ENCODE measurements at regions not wholly inside any gene's neighbourhood (a gene's known extent, or its start where the extent isn't known, plus 50 kb on each side); places are given as distances from the start of the nearest gene placed in this dataset.

DNA sequence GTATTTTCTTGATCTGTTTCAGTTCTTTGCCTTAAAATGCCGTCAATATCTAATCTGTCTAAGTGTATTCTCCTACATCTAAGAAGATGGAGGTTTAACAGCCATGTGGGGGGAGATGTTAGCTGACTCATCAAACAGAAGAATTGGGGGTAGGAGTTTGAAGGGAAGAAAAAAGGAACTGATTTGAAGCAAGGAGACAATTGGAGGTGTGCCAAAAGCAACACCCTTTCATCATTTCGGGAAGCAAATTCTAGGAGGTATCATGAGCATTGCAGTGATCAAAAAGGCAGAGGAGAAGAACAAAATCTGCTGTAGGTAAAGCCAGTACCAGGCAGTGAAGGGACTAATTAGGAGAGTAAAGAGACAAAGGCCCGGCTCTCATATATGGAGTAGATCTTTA is 337.3 kb upstream of the TBC1D5 start:
- no peak for DNase-seq
- Mint-ChIP-seq H3K4me1 (ENCODE audit: low read depth) (peaks cover 6% of the 10 kb centered on the region), H3K4me3 (no peak overlapping the region), H3K9me3 (no peaks in the 10 kb centered on the region), H3K36me3 (ENCODE audit: low read depth) (no peaks in the 10 kb centered on the region), H3K27ac (no peak overlapping the region), H3K27me3 (peaks cover 22% of the 10 kb centered on the region)

DNA sequence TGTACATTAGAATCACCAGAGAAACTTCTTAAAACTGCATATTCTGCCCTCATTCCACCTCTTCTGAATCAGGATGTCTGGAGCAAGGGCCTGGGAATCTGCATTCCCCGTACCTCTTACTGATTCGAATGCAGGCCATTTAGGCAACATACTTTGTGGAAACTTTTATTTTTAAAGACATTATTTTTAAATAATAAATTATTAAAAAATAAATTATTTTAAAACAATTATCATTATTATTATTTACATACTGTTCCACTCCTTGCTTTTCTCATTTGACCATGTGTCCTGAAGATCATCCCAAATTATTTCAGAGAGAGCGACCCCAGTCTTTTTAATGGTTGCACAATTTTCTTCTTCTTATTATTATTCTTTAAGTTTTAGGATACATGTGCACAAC is 336.6 kb upstream of the TBC1D5 start:
- Mint-ChIP-seq H3K9me3 (no peaks in the 10 kb centered on the region), H3K4me1 (ENCODE audit: low read depth) (peaks cover 6% of the 10 kb centered on the region), H3K27ac (no peak overlapping the region), H3K4me3 (no peak overlapping the region), H3K36me3 (ENCODE audit: low read depth) (no peaks in the 10 kb centered on the region), H3K27me3 (peaks cover 22% of the 10 kb centered on the region)
- no peak for DNase-seq

DNA sequence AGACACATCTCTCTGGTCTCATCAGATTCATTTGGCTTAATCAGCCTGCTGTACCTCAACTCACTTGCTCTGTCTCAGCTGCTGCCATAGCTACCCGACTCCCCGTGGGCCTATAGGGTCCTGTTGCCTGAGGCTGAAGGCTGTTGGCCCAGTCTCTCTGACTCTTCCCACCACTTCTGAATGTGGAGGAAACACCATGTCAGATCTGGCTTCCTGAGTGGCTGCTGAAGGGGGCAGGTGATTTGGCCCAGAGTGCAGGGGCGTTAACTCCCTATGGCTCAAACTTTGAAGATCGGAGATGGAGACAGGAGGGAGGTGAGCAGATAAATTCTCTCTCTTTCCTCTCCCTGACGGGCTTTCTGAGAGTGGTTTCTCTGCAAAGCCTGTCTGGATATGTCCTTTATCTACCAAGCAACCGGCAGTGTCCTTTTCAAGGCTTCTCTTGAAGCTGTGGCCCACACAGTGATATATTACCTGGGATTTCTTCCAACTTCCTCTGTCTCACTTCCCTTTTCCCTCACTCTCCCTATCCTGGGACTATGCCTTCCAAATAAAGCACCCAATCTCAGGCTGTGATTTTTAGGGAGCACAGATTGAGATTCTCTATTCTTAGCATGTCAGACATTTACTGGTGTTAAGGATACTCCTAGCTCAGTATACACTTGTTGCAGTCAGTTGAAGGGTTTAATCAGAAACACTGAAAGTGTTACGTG is 334.9 kb upstream of the TBC1D5 start:
- Mint-ChIP-seq H3K4me1 (ENCODE audit: low read depth) (peaks cover 6% of the 10 kb centered on the region), H3K4me3 (no peak overlapping the region), H3K27ac (no peak overlapping the region)

DNA sequence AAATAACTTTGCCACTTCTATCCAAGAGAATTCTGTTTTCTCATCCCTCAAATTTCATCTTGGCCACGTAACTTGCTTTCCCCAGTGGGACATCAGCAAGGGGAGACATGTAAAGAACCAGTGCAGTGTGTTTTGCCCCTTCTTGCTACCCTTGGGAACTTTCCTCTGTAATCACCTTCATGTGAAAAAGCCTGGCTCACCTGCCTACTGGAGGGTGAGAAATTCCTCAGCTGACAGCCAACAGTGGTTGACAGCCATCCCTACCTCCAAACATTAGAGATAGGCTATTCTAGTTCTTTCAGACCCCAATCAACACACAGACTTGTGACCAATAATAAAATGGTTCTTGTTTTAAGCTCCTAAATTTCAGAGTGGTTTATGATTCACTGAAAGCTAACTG is 333.9 kb upstream of the TBC1D5 start:
- Mint-ChIP-seq H3K9me3 (no peaks in the 10 kb centered on the region), H3K4me1 (ENCODE audit: low read depth) (peaks cover 12% of the 10 kb centered on the region), H3K27me3 (peaks cover 22% of the 10 kb centered on the region), H3K36me3 (ENCODE audit: low read depth) (no peaks in the 10 kb centered on the region), H3K27ac (no peak overlapping the region), H3K4me3 (no peak overlapping the region)
- DNase-seq: no peak

More for the DNA sequence above, 334.9 kb upstream of the TBC1D5 start:
- no peak for DNase-seq
- no peaks in the 10 kb centered on the region for H3K36me3 Mint-ChIP-seq (ENCODE audit: low read depth)
- no peaks in the 10 kb centered on the region for H3K9me3 Mint-ChIP-seq
- peaks cover 22% of the 10 kb centered on the region for H3K27me3 Mint-ChIP-seq

DNA sequence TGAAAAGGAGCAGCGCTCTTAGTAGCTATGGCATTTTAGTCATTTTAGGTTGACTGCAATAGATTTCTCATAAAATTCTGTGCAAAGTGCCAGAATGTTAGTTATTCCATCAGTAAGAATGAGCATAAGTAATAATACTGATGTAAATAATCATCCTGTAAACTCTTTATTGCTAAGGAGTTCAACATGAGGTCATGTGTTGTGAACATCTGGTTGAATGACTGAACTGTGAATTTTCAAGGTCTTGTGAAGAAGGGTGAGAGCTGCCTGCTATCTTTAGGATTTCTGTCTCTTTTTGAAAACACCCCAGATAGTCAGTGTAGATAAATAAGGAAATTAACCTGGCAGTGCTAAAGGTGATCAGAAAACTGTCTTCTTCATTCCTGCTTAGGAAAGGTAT is 333.4 kb upstream of the TBC1D5 start:
- Mint-ChIP-seq H3K4me3 (no peak overlapping the region), H3K4me1 (ENCODE audit: low read depth) (peaks cover 12% of the 10 kb centered on the region), H3K27me3 (peaks cover 22% of the 10 kb centered on the region), H3K36me3 (ENCODE audit: low read depth) (no peaks in the 10 kb centered on the region), H3K9me3 (no peaks in the 10 kb centered on the region), H3K27ac (no peak overlapping the region)
- no peak for DNase-seq

DNA sequence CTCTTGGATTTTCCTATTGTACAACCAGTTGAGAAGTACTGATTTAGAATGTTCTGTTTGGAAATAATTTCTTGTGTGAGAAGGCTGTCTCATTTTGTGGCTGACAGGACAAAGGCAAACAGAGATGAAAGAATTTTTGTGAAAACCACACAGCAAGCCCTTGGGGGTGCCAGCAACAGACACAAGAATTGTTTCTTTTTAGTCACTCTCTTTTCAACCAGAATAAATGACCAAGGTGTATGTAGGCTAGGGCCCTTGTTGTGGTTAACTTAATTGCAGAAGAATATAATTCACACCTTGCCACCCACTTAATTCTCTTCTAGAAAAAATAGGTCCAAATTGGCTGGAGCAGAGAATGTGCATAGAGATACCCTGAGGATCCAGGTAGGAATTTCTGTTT is 329.4 kb upstream of the TBC1D5 start:
- DNase-seq: no peak
- Mint-ChIP-seq H3K4me1 (ENCODE audit: low read depth) (peaks cover 7% of the 10 kb centered on the region), H3K4me3 (no peak overlapping the region)

DNA sequence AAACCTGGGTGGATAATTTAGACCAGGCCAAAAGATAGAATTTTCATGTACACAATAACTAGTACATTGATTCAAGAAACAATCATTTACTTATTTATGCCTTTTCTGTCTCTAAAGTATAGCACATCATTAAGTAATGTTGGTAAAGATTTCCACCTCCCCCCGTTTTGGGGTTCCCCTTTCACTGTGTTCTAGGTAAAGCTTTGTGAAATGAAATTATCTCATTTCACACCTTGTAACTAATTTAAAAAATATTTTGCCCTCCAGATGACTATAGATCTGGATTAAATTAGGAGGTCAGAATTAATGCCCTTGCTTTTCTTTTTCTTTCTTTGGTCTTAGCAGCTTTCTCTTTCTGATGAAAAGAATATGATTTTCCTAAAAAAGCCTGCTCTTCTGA is 328.5 kb upstream of the TBC1D5 start:
- H3K27ac Mint-ChIP-seq: no peak overlapping the region
- no peak for DNase-seq
- H3K9me3 Mint-ChIP-seq: no peaks in the 10 kb centered on the region
- peaks cover 3% of the 10 kb centered on the region for H3K27me3 Mint-ChIP-seq
- peaks cover 6% of the 10 kb centered on the region for H3K4me1 Mint-ChIP-seq (ENCODE audit: low read depth)
- no peak overlapping the region for H3K4me3 Mint-ChIP-seq
- no peaks in the 10 kb centered on the region for H3K36me3 Mint-ChIP-seq (ENCODE audit: low read depth)

More for the DNA sequence above, 329.4 kb upstream of the TBC1D5 start:
- H3K27me3 Mint-ChIP-seq: peaks cover 3% of the 10 kb centered on the region
- H3K27ac Mint-ChIP-seq: no peak overlapping the region
- H3K36me3 Mint-ChIP-seq (ENCODE audit: low read depth): no peaks in the 10 kb centered on the region
- H3K9me3 Mint-ChIP-seq: no peaks in the 10 kb centered on the region

DNA sequence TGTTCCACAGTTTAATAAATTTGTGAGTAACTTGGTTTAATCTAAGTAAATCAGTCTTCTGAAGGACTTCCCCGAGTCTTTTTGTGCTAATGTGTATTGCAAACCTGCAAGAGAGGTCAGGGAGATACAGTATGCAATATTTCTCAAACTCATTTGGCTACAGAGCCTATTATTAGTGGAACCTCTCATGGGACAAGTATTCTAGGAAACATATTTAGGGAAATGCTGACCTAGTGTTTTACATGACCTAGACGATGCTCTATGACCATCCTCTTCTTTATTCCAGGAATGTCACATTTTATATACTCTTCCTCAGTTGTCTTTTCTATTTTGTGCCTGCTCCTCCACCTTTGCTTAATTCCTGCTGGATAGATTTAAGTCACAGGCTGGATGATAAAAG is 327.8 kb upstream of the TBC1D5 start:
- H3K4me3 Mint-ChIP-seq: no peak overlapping the region
- no peak for DNase-seq
- H3K36me3 Mint-ChIP-seq (ENCODE audit: low read depth): no peaks in the 10 kb centered on the region
- H3K27me3 Mint-ChIP-seq: peaks cover 3% of the 10 kb centered on the region
- peaks cover 6% of the 10 kb centered on the region for H3K4me1 Mint-ChIP-seq (ENCODE audit: low read depth)
- H3K9me3 Mint-ChIP-seq: no peaks in the 10 kb centered on the region
- H3K27ac Mint-ChIP-seq: no peak overlapping the region

DNA sequence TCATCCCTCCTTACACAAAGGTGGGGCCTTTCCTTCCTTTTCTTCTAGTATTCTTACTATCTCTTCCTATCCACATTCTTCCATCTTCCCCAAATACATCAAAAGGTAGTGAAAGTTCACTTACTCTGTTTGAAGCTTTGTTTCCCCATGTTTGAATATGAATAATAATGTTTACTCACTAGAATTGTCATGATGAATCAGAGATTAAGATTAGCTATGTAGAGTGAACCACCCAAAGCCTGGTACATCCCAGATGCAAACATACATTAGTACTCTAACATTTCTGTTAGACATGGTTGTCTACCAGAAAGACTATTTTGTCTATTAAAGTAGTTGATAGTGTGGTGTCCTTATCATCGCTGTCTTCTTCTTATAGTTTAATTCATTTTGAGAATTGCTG is 327.1 kb upstream of the TBC1D5 start:
- H3K4me1 Mint-ChIP-seq (ENCODE audit: low read depth): peaks cover 6% of the 10 kb centered on the region
- H3K36me3 Mint-ChIP-seq (ENCODE audit: low read depth): no peaks in the 10 kb centered on the region
- no peaks in the 10 kb centered on the region for H3K9me3 Mint-ChIP-seq
- H3K27me3 Mint-ChIP-seq: no peaks in the 10 kb centered on the region
- no peak for DNase-seq
- H3K27ac Mint-ChIP-seq: no peak overlapping the region
- no peak overlapping the region for H3K4me3 Mint-ChIP-seq

DNA sequence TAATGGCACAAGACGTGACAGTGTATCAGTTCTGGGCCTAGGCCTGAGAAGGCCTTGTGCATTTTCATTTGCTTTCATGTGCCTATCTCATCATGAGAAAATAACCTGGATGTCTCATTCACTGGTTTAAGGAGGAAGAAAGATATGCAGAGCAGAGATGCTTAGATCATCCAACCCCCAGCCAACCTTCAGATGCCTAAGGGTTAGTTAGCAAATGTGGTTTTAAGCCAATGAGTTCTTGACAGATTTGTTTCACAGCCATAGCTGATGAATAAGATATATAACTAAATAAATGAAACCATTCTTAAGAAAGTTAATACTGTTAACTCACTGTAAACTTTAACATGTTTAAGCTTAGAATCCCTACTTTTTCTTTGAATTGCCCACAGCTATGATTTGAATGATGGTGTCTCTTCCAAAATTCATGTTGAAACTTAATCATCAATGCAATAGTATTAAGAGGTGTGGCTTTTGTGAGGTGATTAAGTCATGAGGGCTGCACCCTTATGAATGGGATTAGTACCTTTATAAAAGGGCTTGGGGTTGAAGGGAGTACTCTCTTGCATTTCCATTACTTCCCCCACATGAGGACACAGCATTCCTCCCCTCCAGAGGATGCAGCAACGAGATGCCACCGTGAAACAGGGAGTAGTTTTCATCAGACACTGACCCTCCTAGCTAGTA is 324.6 kb upstream of the TBC1D5 start:
- Mint-ChIP-seq H3K27ac (no peak overlapping the region), H3K4me1 (ENCODE audit: low read depth) (peaks cover 4% of the 10 kb centered on the region), H3K36me3 (ENCODE audit: low read depth) (no peaks in the 10 kb centered on the region), H3K4me3 (no peak overlapping the region), H3K27me3 (no peaks in the 10 kb centered on the region), H3K9me3 (no peaks in the 10 kb centered on the region)
- no peak for DNase-seq

DNA sequence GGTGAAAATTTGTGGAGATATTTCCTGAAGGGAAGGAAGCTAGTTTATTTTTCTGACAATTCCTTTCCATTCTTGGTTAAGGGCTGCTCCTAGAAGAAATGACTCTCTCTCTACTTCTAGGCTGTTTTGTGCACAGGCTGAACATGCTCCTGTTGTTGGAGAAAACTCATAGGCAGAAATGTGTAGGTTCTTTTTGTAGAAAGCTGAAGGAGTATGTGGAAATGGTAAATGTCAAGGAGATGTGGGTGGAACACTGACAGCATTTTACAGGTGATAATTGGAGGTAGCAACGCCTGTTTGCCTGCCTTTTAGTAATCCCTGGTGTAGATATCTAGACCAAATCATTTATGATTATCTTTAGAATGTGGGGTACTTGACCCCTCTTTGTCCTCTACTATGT is 322.2 kb upstream of the TBC1D5 start:
- Mint-ChIP-seq H3K9me3 (no peaks in the 10 kb centered on the region), H3K4me3 (no peak overlapping the region), H3K27ac (no peak overlapping the region), H3K27me3 (no peaks in the 10 kb centered on the region), H3K36me3 (ENCODE audit: low read depth) (no peaks in the 10 kb centered on the region), H3K4me1 (ENCODE audit: low read depth) (no peaks in the 10 kb centered on the region)
- DNase-seq: no peak

DNA sequence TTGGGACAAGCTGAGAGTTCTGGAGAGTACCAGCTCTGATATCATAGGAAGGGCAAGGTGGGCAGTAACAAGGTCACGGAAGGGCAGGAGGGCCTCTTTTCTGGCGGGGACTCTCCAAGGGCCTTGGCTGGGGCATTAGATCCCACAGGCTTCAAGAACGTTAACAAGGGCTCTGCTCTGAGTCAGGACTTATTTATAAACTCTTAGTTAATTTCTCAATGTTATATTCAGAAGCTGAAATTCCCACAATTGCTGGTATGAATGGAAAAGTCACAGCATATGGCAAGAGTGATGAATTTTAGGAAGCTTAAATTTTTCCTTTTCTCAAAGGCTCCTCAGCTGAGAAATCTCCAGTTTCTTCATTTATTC is 320.2 kb upstream of the TBC1D5 start:
- H3K27ac Mint-ChIP-seq: no peak overlapping the region
- no peaks in the 10 kb centered on the region for H3K36me3 Mint-ChIP-seq (ENCODE audit: low read depth)
- no peak overlapping the region for H3K4me3 Mint-ChIP-seq
- no peaks in the 10 kb centered on the region for H3K9me3 Mint-ChIP-seq
- H3K4me1 Mint-ChIP-seq (ENCODE audit: low read depth): no peaks in the 10 kb centered on the region
- no peak for DNase-seq
- peaks cover 3% of the 10 kb centered on the region for H3K27me3 Mint-ChIP-seq

DNA sequence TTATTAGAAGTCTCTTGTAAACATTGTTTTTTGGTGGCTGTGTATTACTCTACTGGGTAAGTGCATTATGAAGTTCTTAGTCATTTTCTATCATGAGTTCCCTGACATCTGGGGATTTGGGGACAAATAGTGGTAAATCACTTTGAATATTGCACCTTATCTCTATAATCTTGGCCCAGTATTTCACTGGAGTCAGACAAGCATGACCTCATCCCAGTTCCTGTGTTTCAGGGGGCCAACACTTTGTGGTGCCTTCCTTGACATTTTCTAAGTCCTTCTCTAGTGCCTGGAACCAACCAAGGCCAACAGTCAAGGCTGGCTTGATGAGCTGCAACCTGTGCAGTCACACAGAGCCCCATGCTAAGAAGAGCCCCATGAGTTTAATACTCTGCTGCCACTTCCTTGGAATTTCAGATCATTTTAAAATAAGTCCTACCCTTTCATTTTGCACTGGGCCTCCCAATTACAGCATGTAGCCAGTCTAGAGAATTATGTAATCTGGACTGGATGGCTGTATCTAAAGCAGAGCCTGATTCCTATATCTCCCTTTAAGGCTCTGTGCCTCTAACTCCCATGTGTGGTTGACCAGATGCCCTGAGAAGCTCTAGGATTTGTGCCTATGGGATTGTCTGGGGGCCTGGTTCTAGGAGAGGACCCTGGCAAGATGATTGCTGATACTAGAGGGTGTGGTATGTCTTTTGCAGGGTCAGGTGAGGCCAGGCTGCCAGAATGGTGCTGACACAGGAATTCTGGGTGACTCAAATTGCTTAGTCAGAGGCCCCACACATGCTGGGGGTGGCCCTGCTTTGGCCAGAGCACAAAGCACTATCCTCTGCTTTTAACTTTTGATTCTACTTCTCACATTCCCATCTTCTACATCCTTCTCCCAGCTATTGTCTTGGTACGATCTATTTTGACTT is 319.6 kb upstream of the TBC1D5 start:
- Mint-ChIP-seq H3K27ac (no peak overlapping the region), H3K4me3 (no peak overlapping the region), H3K36me3 (ENCODE audit: low read depth) (no peaks in the 10 kb centered on the region), H3K4me1 (ENCODE audit: low read depth) (no peaks in the 10 kb centered on the region), H3K9me3 (no peaks in the 10 kb centered on the region), H3K27me3 (peaks cover 3% of the 10 kb centered on the region)
- no peak for DNase-seq

DNA sequence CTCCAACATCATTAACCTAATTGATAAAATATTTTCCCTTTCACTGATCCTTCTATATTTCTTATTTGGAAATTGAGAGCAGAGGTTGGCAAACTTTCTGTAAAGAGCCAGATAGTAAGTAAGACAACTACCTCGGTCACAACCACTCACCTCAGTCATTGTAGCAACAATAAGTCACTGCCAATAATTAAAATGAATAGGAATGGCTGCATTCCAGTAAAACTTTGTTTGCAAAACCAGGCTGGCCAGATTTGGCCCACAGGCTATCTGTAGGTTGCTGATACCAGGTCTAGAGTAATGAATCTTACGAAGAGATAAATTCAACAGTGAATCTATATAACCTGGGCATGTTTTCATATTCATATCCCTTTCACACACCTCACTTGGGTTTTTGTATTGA is 316.2 kb upstream of the TBC1D5 start:
- peaks cover 8% of the 10 kb centered on the region for H3K9me3 Mint-ChIP-seq
- no peak for DNase-seq
- peaks cover 3% of the 10 kb centered on the region for H3K27me3 Mint-ChIP-seq
- H3K4me3 Mint-ChIP-seq: no peak overlapping the region
- H3K4me1 Mint-ChIP-seq (ENCODE audit: low read depth): no peaks in the 10 kb centered on the region
- H3K36me3 Mint-ChIP-seq (ENCODE audit: low read depth): no peaks in the 10 kb centered on the region
- H3K27ac Mint-ChIP-seq: no peak overlapping the region

All from activated T-cell treated with anti-CD3 and anti-CD28 coated beads, Interleukin-2, amount 50 U/mL, for 24 hours (primary cell).